ENCODE measurements at regions not wholly inside any gene's neighbourhood (a gene's known extent, or its start where the extent isn't known, plus 50 kb on each side); places are given as distances from the start of the nearest gene placed in this dataset.

DNA sequence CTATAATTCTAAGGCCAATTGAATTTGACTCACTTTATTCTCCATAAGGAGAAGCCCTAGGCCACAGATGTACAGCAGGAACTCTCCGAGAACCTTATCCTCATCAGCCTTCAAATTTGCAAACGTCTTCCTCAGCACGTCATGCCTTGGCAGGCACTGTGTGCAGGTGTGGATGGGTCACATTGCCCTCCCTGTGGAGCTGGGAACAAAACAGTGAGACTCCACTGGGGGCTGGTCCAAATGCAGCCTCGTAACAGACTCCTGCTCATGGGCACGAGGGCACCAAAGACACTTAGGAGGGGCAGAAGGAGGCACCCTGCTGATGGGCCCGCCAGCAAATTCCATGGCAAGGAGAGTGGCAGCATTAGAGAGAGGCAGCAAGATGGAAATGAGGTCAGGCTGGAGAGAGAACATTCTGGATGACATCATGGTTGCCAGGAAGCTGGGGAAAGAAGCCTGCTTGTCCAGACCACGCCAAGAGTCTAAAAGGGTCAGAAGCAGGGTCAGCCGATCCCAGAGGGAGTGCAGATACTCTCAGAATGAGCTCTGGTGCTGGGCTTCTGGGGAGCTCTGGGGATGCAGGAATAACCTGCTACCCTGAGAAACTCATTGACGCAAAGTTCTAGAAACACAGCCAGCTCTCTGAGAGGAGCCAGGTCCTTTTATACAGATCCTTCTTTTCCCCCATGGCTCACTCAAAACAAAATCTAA, 242.2 kb downstream of the B3GLCT start:
- DNase-seq (ENCODE audit: low spot score), result no peak

GRCh38 chr13:31442571-31442970, 242.8 kb downstream of the B3GLCT start:
- no peak for DNase-seq (ENCODE audit: low spot score)

- no peak for DNase-seq (ENCODE audit: low spot score)
Measured at GRCh38 chr13:31444266-31444856, 244.6 kb downstream of the B3GLCT start.

GRCh38 chr13:31452525-31452924, 252.8 kb downstream of the B3GLCT start:
- DNase-seq (ENCODE audit: low spot score), result no peak

- no peak for DNase-seq (ENCODE audit: low spot score)
Measured at GRCh38 chr13:31455581-31455980, 255.8 kb downstream of the B3GLCT start.

- DNase-seq (ENCODE audit: low spot score), result no peak
Measured at GRCh38 chr13:31456056-31456455, 256.3 kb downstream of the B3GLCT start.

- no peak for DNase-seq (ENCODE audit: low spot score)
Measured at GRCh38 chr13:31460061-31460460, 260.3 kb downstream of the B3GLCT start.

DNA sequence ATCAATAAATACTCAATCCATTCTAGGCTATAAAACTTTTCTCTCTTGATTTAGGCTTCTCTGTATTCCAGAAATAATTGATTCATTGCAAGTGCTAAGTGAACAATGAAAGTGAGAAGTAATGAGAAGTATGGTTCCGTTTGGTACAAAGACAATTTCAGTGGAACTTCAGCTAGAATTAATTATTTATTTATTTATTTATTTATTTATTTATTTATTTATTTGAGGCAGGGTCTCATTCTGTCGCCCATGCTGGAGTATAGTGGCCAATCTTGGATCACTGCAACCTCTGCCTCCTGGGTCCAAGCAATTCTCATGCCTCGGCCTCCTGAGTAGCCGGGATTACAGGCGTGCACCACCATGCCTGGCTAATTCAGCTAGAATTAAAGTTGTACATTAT, 262.1 kb downstream of the B3GLCT start:
- no peak for DNase-seq (ENCODE audit: low spot score)

DNA sequence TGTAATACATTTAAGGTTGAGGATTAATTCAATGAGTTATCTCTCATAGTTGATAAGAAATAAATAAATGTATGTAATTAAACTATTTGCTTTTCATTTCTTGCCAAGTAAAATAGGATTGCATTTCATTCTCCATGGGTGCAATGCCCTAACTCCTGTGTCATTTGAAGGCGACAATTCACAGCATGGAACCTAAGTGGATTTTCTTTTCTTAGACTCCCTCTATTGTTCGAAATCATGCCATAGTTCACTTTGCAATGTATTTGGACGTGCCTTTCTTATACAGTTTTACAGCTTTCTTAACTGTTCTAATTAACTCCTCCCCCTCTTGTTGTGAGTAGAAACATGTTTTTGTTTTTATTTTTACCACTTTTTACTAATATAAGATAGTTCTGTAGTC, 263.0 kb downstream of the B3GLCT start:
- DNase-seq (ENCODE audit: low spot score), result no peak

DNA sequence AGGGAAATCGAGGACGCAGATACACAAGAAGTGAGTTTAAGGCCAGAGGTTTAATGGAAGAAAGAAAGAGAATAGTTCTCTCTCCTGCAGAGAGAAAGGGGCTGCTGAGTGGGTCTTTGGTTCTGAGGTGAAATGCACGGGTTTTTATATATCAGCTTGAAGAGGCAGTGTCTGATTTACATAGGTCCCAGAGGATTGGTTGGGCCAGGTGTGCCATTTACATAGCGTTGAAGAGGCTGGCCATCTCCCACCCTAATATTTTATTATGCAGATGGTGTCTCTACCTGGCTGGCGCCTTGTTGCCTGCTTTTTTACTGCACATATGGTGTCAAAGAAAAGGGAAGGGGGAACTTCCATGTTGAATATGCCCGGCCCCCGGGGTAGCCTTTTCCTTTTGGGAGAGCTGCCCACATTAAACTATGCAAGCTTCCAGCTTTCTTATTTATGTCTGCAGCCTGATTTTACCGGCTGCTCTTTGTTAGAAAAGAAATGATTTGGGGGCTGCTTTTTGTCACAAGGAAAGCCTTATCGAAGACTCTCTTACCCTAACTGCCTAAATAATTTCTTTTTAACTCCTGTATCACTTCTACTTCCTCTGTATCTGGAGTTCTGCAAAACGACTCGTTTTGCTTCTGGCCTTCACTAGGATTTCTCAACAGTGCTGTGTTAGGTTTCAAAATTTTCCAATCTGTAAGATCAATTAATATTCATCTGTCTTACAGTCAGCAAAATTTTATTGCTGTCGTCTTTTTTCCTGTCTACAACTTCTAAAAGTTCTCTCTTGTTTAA, 268.5 kb downstream of the B3GLCT start:
- DNase-seq (ENCODE audit: low spot score), result no peak

DNA sequence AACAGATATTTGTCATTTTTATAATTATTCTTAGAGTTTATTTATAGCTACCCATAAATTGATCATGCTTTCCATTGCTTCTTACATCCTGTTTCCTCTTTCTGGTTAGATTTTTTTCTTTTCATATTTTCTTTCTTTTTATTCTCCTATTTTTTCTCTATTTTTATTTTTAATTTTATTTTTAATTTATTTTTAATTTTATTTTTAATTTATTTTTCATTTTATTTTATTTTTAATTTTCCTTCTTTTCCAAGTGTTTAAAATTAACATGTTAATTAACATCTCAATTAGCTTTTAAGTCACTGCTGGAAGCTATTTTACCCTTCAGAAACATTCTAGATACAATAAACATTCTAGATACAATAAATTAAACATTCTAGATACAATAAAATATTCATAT, 269.6 kb downstream of the B3GLCT start:
- no peak for DNase-seq (ENCODE audit: low spot score)

- DNase-seq (ENCODE audit: low spot score), result no peak
Measured at GRCh38 chr13:31476266-31476665, 263.1 kb upstream of the RXFP2 start.

DNA sequence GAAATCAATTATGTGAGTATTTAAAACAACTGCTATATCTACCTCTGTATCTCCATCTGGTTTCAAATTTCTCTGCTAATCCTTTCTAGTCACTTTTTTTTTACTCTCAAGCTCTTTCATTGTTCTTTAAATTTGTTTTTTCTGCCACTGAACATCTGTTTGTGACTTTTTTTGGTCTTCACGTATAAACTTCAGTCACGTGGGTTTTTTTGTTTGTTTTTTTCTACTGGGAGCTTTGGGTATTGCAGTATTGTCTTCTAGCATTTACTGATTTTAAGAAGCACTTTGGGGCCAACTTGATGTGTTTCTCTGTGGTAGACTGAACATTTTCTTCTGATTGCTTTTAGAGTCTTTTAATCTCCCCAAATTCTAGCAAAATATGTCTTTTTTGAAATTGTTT, 262.6 kb upstream of the RXFP2 start:
- DNase-seq (ENCODE audit: low spot score), result no peak

DNA sequence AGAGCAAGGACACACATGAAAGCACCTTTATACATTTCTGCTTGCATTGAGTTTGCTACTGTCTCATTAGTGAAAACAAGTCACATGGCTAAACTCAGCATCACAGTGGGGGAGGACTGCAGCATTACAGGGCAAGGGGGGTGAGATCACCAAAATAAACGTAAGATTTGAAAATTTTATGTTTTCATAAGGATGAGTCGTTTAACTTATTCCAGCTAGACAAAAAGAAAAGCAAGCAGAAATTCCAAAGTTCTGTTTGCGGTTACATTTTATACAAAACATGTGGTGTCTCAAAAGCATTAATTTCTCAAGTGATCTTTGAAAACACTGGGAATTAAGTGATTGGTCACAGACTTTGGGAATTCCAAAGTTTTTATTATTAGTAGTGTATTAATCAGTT, 261.4 kb upstream of the RXFP2 start:
- no peak for DNase-seq (ENCODE audit: low spot score)

GRCh38 chr13:31485183-31485582, 254.1 kb upstream of the RXFP2 start:
- DNase-seq (ENCODE audit: low spot score), result no peak

DNA sequence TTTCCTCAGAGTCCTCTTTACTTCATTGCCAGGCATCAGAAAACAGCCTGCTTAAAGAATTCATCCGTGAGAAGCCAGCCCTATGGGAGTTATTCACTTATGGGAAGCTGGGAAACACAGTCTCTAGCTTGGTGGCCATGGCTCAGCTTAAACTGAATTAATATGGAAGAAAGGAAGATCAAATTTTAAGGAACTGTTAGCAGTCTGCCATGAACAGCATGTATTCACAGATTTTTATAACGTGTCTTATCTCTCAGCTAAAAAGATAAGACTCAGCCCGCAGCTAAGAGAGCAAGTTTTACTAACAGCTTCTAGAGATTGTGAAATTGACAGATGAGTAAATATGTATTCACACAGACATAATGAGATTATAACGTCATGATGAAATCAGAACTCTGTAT, 253.7 kb upstream of the RXFP2 start:
- no peak for DNase-seq (ENCODE audit: low spot score)

- no peak for DNase-seq (ENCODE audit: low spot score)
Measured at GRCh38 chr13:31495336-31495735, 244.0 kb upstream of the RXFP2 start.

DNA sequence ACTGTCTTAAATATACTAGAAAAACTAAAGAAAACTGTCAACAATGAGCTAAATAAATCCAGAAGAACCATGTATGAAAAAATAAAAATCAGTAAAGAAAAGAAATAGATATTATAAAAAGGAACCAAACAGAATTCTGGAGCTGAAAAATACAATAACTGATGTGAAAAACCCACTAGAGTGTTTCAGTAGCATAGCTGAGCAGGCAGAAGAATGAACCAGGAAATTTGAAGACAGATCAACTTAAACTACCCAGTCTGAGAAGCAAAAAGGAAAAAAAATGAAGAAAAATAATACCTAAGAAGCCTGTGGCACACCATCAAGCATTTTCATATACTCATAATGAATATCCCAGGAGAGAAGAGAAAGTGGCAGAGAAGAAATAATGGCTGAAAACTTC, 240.1 kb upstream of the RXFP2 start:
- DNase-seq (ENCODE audit: low spot score), result no peak

- DNase-seq (ENCODE audit: low spot score), result no peak
Measured at GRCh38 chr13:31503626-31504025, 235.7 kb upstream of the RXFP2 start.

DNA sequence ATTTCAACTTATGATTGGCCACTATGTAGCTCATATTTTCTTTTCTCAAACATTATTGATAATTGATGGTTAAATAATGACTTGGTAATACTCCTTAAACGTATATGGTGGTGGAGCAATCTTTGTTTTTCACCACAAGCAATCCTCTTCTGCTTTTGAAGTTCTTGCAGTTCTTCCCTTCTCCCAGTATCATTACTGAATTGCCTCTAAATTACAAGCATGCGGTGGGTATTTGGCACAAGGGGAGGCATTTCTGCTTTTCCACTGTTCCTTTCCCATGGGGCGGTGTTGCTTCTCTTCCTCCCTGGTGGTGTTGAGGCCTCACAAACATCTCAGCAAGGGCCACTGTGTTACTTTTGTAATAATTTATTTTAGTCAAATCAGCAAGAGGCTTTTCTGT, 234.4 kb upstream of the RXFP2 start:
- DNase-seq (ENCODE audit: low spot score), result no peak

DNA sequence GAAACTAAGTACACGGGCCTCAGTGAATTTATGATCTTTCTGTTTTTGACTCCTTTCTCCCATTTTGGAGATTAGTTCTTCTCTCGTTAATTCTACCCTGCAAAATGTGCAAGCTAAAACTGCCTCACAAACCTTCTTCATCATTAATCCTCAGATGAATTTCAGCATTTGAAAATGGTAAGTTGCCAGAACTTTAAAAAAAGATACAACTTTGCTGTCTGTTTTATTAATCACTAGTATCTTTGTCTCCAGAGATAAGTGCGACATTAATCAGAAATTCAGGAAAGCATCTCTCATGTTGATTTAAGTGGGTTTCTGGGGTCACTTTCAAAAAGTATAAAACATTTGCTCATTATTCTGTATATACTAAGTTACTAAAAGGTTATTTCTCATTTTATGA, 227.0 kb upstream of the RXFP2 start:
- DNase-seq (ENCODE audit: low spot score), result no peak

DNA sequence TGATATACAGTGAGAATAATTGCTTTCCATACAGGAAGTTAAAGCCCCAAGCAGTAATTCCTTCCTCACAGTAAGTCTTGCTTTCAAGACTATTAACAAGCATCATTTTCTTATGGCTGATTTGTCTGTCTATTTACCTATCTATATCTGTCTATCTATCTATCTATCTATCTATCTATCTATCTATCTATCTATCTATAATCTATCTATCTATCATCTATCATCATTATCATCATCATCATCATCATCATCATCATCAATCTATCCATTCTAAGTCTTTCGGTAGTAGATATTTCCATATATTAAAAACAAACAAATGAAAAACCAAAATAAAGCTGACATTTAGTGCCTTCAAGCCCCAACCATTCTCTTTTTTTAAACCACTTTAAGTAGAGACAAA, 224.4 kb upstream of the RXFP2 start:
- DNase-seq (ENCODE audit: low spot score), result no peak

GRCh38 chr13:31515427-31515826, 223.9 kb upstream of the RXFP2 start:
- DNase-seq (ENCODE audit: low spot score), result no peak

Measured in mucosa of gallbladder (tissue), 1 donor.